ENCODE measurements at regions not wholly inside any gene's neighbourhood (a gene's known extent, or its start where the extent isn't known, plus 50 kb on each side); places are given as distances from the start of the nearest gene placed in this dataset.

DNA sequence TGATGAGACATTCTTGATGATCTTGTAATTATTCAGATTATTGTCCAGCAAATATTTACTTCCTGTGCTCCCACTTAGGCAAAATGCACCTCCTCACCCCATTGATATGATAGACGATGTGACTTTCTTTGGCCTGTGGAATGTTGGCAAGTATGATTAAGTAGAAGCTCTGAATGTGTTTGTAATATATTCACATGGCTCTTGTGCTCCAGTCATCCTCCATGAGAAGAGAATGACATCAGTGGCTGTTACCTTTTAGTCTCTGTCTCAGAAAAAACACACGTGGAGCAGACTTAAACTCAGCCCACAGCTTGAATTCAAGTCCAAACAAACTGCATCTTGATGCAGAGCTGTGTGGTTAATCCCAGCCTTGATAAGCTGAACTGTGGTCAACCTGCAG, 984.3 kb upstream of the FBXO33 start:
- TF ChIP-seq, protein P1, sequence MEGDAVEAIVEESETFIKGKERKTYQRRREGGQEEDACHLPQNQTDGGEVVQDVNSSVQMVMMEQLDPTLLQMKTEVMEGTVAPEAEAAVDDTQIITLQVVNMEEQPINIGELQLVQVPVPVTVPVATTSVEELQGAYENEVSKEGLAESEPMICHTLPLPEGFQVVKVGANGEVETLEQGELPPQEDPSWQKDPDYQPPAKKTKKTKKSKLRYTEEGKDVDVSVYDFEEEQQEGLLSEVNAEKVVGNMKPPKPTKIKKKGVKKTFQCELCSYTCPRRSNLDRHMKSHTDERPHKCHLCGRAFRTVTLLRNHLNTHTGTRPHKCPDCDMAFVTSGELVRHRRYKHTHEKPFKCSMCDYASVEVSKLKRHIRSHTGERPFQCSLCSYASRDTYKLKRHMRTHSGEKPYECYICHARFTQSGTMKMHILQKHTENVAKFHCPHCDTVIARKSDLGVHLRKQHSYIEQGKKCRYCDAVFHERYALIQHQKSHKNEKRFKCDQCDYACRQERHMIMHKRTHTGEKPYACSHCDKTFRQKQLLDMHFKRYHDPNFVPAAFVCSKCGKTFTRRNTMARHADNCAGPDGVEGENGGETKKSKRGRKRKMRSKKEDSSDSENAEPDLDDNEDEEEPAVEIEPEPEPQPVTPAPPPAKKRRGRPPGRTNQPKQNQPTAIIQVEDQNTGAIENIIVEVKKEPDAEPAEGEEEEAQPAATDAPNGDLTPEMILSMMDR (IDR thresholded peaks at IDR 0.05) = no peak
- TF ChIP-seq POLR2A (IDR thresholded peaks at IDR 0.05) = no peak
- Histone ChIP-seq H3K4me1 (no peaks in the 10 kb centered on the region), H3K4me3 (no peak overlapping the region), H3K27me3 (no peaks in the 10 kb centered on the region), H3K27ac (no peak overlapping the region), H3K9me3 (no peaks in the 10 kb centered on the region), H3K36me3 (replicated peaks in 1 of 2; ENCODE audit: insufficient read depth in 1 of 2, low read depth in 2 of 2) (no peaks in the 10 kb centered on the region)
- intact Hi-C loops (cut with DNase I) = no loop called here
- 7 to 17% methylated on average over 2 of the region's 2 CpGs for WGBS, 2 donors
- ATAC-seq (no peak), DNase-seq (no peak)

DNA sequence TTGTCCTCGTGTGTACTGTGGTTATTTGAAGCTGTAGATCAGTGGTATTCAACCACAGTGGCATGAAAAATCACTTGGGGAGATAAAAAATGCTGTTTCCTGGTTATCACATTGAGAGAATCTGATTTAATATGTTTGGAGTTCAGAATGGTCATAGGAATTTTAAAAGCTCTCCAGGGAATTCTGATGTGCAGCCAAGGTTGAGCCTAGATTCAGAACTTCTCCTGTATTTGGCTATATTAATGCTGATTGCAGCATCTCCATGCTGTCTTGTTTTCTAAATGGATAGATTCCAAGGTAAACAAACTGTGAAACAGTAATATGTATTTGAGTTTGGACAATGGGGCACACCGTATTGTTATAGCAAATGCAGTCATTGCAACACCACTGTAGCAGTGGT, 982.2 kb upstream of the FBXO33 start:
- Histone ChIP-seq H3K4me1 (no peaks in the 10 kb centered on the region), H3K27ac (no peak overlapping the region), H3K36me3 (replicated peaks in 1 of 2; ENCODE audit: insufficient read depth in 1 of 2, low read depth in 2 of 2) (no peaks in the 10 kb centered on the region), H3K27me3 (no peaks in the 10 kb centered on the region), H3K4me3 (no peak overlapping the region), H3K9me3 (no peaks in the 10 kb centered on the region)
- ATAC-seq = no peak
- DNase-seq = no peak
- intact Hi-C loops (cut with DNase I) = no loop called here
- 12 to 23% methylated on average over 2 of the region's 2 CpGs for WGBS, 2 donors
- TF ChIP-seq, protein P1 (IDR thresholded peaks at IDR 0.05) = no peak
- TF ChIP-seq POLR2A (IDR thresholded peaks at IDR 0.05) = no peak

DNA sequence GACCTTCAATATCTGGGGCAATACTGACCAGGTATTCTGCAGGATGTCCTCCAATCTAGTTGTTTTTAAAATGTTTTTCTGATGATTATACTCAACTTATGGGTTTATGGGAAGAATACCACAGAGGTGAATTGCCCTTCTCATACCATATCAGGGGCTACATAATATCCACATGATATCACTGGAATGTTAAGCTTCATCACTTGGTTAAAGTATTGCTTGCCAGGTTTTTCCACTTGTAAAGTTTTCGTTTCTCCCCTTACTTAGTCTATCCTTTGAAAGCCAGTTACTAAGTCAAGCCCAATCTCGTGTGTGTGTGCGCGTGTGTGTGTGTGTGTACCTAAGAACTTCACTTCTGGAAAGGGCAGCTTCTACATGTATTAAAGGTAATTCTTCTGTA, 980.9 kb upstream of the FBXO33 start:
- intact Hi-C loops (cut with DNase I) = no loop called here
- TF ChIP-seq POLR2A (IDR thresholded peaks at IDR 0.05) = no peak
- TF ChIP-seq, protein P1 (IDR thresholded peaks at IDR 0.05) = no peak
- DNase-seq = no peak
- H3K27ac ChIP-seq = no peak overlapping the region
- no peaks in the 10 kb centered on the region for H3K27me3 ChIP-seq
- no peak for ATAC-seq
- no peaks in the 10 kb centered on the region for H3K4me1 ChIP-seq
- no peak overlapping the region for H3K4me3 ChIP-seq
- H3K9me3 ChIP-seq = peaks cover 0 to 5% (median 0%) of the 10 kb centered on the region in 3 donors
- 52% methylated on average over 4 of the region's 4 CpGs for WGBS, 2 donors
- no peaks in the 10 kb centered on the region for H3K36me3 ChIP-seq (replicated peaks in 1 of 2; ENCODE audit: insufficient read depth in 1 of 2, low read depth in 2 of 2)

DNA sequence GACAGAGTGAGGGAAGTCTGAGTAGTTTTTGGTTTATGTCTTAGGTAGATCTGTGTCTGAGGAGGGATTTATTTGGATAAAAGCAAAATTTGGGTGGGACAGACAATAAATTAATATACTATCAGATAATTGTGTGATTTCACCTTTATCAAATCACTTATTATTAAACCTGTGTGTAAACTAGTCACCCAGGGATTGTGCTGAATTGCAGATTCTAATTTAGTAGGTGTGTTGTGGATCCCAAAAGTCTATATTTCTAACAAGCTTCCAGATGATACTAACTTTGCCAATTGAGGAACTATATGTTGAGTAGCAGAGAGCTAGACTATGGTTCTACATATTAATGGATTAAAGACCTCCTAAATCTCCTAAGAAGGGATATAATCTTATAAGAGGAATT, 978.5 kb upstream of the FBXO33 start:
- no peak overlapping the region for H3K27ac ChIP-seq
- TF ChIP-seq, protein P1 (IDR thresholded peaks at IDR 0.05) = no peak
- no peak for TF ChIP-seq POLR2A (IDR thresholded peaks at IDR 0.05)
- DNase-seq (no peak), ATAC-seq (no peak)
- no peaks in the 10 kb centered on the region for H3K4me1 ChIP-seq
- no peaks in the 10 kb centered on the region for H3K27me3 ChIP-seq
- intact Hi-C loops (cut with DNase I) = no loop called here
- H3K4me3 ChIP-seq = no peak overlapping the region
- peaks cover 0 to 10% (median 0%) of the 10 kb centered on the region in 3 donors for H3K9me3 ChIP-seq
- no peaks in the 10 kb centered on the region for H3K36me3 ChIP-seq (replicated peaks in 1 of 2; ENCODE audit: insufficient read depth in 1 of 2, low read depth in 2 of 2)

DNA sequence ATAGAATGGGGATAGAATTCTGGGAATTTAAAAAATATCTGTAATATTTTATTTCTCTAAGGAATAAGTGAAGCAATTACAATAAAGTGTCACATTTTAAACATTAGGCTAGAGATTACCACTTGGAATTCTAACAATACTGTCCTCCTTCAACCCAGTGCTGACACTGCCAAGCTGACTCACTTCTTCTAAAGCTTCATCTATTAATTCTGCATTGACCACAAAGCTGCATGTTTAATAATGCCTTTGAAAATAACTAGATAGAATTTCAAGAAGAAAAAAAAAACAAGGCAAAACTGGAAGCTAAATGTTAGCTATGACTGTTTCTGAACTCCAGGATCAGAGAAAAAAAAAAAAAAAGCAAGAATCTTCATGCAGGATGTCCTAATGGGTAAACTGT, 970.7 kb upstream of the FBXO33 start:
- DNase-seq (no peak), ATAC-seq (no peak)
- Histone ChIP-seq H3K4me3 (no peak overlapping the region), H3K27ac (no peak overlapping the region), H3K27me3 (no peaks in the 10 kb centered on the region), H3K9me3 (peaks cover 0 to 3% (median 0%) of the 10 kb centered on the region in 3 donors), H3K4me1 (no peaks in the 10 kb centered on the region), H3K36me3 (replicated peaks in 1 of 2; ENCODE audit: insufficient read depth in 1 of 2, low read depth in 2 of 2) (no peaks in the 10 kb centered on the region)
- TF ChIP-seq, protein P1 (IDR thresholded peaks at IDR 0.05) = no peak
- no peak for TF ChIP-seq POLR2A (IDR thresholded peaks at IDR 0.05)
- intact Hi-C loops (cut with DNase I) = no loop called here
